HCT116 (cell line): ENCODE measurements at regions not wholly inside any gene's neighbourhood (a gene's known extent, or its start where the extent isn't known, plus 50 kb on each side); places are given as distances from the start of the nearest gene placed in this dataset.

ENCODE experiments used
- ATAC-seq: fragments of 200-7000 bp; cut with Tn5 transposase; 2 replicates; pipeline ENCODE4 v1.9.1; 2020; ENCODE audit warnings: mild to moderate bottlenecking, moderate library complexity
- BruUV-seq: library from RNA; stranded (reverse); fragments of 400-500 nt; replicated peaks from 2 replicates; lab custom pipeline; 2021; lab: Mats Ljungman, UMichigan
- CTCF ChIA-PET: fragments of 300-600 bp; sonication (Branson Sonifier 250); formaldehyde crosslinking; loops from one replicate; lab custom pipeline; 2021; ENCODE audit warnings: antibody characterized with exemption; lab: Charles Lee
- POLR2A ChIA-PET: fragments of 300-600, 350-600 bp; sonication (Branson Sonifier 250); formaldehyde crosslinking; loops from one replicate; lab custom pipeline; 2021; ENCODE audit warnings: antibody characterized with exemption; lab: Charles Lee
- RAD21 ChIA-PET, 2 experiments: fragments of 300-600 bp; sonication (Branson Sonifier 250); formaldehyde crosslinking; loops; one replicate each; lab custom pipeline; 2023; ENCODE audit warnings: low total read pairs in 2 of 2; ENCODE audit not compliant: uncharacterized antibody in 2 of 2, unreplicated experiment in 2 of 2, low non-redundant PET in 1 of 2; lab: Charles Lee
- DNase-seq: peaks from one replicate; pipeline ENCODE4 v3.0.0-alpha.2; 2010; ENCODE audit warnings: low read depth, low spot score
- H2AFZ ChIP-seq: fragments of 200-600 bp; shearing (Covaris generic), sonication (generic); 2 replicates; pipeline ENCODE4 v1.6.1; 2017; ENCODE audit warnings: low read depth, mixed run types, mixed read lengths, antibody characterized with exemption, low read length; ENCODE audit not compliant: poor library complexity, severe bottlenecking
- H3K27ac ChIP-seq: 2 replicates; pipeline ENCODE4 v1.5.1; 2012; ENCODE audit warnings: low read depth, low read length
- H3K27me3 ChIP-seq: fragments of 200-600 bp; sonication (generic); 2 replicates; pipeline ENCODE4 v1.6.1; 2016; ENCODE audit warnings: mixed run types, low read length, mixed read lengths; ENCODE audit not compliant: insufficient read depth
- H3K36me3 ChIP-seq, 2 experiments: fragments of 200-500 bp in 1 of 2; fragments of 200-600 bp in 1 of 2; sonication (Bioruptor generic) in 1 of 2; sonication (generic) in 1 of 2; 2 replicates each; pipeline versions ENCODE4 v1.5.1 to v1.6.1; 2014 to 2016; ENCODE audit warnings: low read length in 2 of 2, inconsistent platforms in 1 of 2, mixed read lengths in 1 of 2, mixed run types in 1 of 2; ENCODE audit not compliant: insufficient read depth in 2 of 2, control insufficient read depth in 1 of 2
- H3K4me1 ChIP-seq, 2 experiments: fragments of 200-600 bp in 1 of 2; sonication (generic) in 1 of 2; 2 replicates each; pipeline versions ENCODE4 v1.5.1 to v1.6.1; 2012 to 2017; ENCODE audit warnings: low read length in 2 of 2, inconsistent platforms in 1 of 2, mild to moderate bottlenecking in 1 of 2, mixed read lengths in 1 of 2, mixed run types in 1 of 2, moderate library complexity in 1 of 2; ENCODE audit not compliant: insufficient read depth in 2 of 2, control insufficient read depth in 1 of 2
- H3K4me2 ChIP-seq: fragments of 200-600 bp; sonication (generic); 2 replicates; pipeline ENCODE4 v1.6.1; 2017; ENCODE audit warnings: mixed run types, low read length, mixed read lengths
- H3K4me3 ChIP-seq, 2 experiments: fragments of 200-600 bp in 1 of 2; sonication (generic) in 1 of 2; replicated peaks in 1 of 2; 2 replicates each; pipeline ENCODE4 v1.5.1; 2011 to 2016; ENCODE audit warnings: low read length in 2 of 2, control low read depth in 1 of 2, low read depth in 1 of 2, mild to moderate bottlenecking in 1 of 2, mixed read lengths in 1 of 2, mixed run types in 1 of 2
- H3K79me2 ChIP-seq: fragments of 200-600 bp; sonication (generic); 2 replicates; pipeline ENCODE4 v1.6.1; 2017; ENCODE audit warnings: mild to moderate bottlenecking, mixed run types, low read length, moderate library complexity, mixed read lengths; ENCODE audit not compliant: insufficient read depth
- H3K9ac ChIP-seq: fragments of 200-600 bp; sonication (generic); 2 replicates; pipeline ENCODE4 v1.6.1; 2016; ENCODE audit warnings: low read length, mixed read lengths
- H3K9me2 ChIP-seq: fragments of 200-600 bp; sonication (generic), shearing (Covaris generic); 2 replicates; pipeline ENCODE4 v1.6.1; 2017; ENCODE audit warnings: mixed run types, mild to moderate bottlenecking, moderate library complexity; ENCODE audit not compliant: insufficient read depth
- H3K9me3 ChIP-seq, 2 experiments: fragments of 200-500 bp in 1 of 2; fragments of 200-600 bp in 1 of 2; sonication (Bioruptor generic) in 1 of 2; sonication (generic) in 1 of 2; 2 replicates each; pipeline ENCODE4 v1.6.1; 2014 to 2017; ENCODE audit warnings: low read length in 2 of 2, mixed read lengths in 2 of 2, inconsistent platforms in 1 of 2, low read depth in 1 of 2, mild to moderate bottlenecking in 1 of 2, mixed run types in 1 of 2, moderate library complexity in 1 of 2; ENCODE audit not compliant: control insufficient read depth in 1 of 2, insufficient read depth in 1 of 2
- H4K20me1 ChIP-seq: fragments of 200-600 bp; sonication (generic), shearing (Covaris generic); 2 replicates; pipeline ENCODE4 v1.6.1; 2017; ENCODE audit warnings: mixed run types, mild to moderate bottlenecking, moderate library complexity; ENCODE audit not compliant: insufficient read depth
- ATF3 ChIP-seq: IDR thresholded peaks from 2 replicates; pipeline ENCODE4 v1.6.1; 2012
- CEBPB ChIP-seq: IDR thresholded peaks from 2 replicates; pipeline ENCODE4 v1.6.1; 2012; ENCODE audit warnings: low read depth
- CTCF ChIP-seq, 3 experiments: fragments of 200-600 bp in 1 of 3; sonication (generic) in 1 of 3; IDR thresholded peaks in 2 of 3; conservative IDR thresholded peaks in 1 of 3; 2 replicates each; pipeline ENCODE4 v1.5.1; 2012 to 2017; ENCODE audit warnings: low read depth in 2 of 3, low read length in 2 of 3, antibody characterized with exemption in 1 of 3, borderline replicate concordance in 1 of 3, control low read depth in 1 of 3, mild to moderate bottlenecking in 1 of 3, mixed read lengths in 1 of 3, mixed run types in 1 of 3, moderate library complexity in 1 of 3; ENCODE audit not compliant: insufficient read depth in 1 of 3
- JUND ChIP-seq: IDR thresholded peaks from 2 replicates; pipeline ENCODE4 v1.6.1; 2012
- POLR2AphosphoS5 ChIP-seq: IDR thresholded peaks from 2 replicates; pipeline ENCODE4 v1.6.1; 2011; ENCODE audit warnings: mild to moderate bottlenecking, low read depth, low read length, moderate library complexity
- RAD21 ChIP-seq: IDR thresholded peaks from 2 replicates; pipeline ENCODE4 v1.6.1; 2012; ENCODE audit warnings: low read depth, mild to moderate bottlenecking
- REST ChIP-seq: IDR thresholded peaks from 2 replicates; pipeline ENCODE4 v1.6.1; 2012; ENCODE audit warnings: low read depth
- SP1 ChIP-seq: IDR thresholded peaks from 2 replicates; pipeline ENCODE4 v1.6.1; 2012; ENCODE audit warnings: low read depth
- SRF ChIP-seq: IDR thresholded peaks from 2 replicates; pipeline ENCODE4 v1.6.1; 2012; ENCODE audit warnings: low read depth
- TCF7L2 ChIP-seq: IDR thresholded peaks from 2 replicates; pipeline ENCODE4 v1.7.0; 2011; ENCODE audit warnings: borderline replicate concordance, inconsistent platforms; ENCODE audit not compliant: insufficient read depth, insufficient read length; ENCODE audit errors: extremely low read depth
- YY1 ChIP-seq: IDR thresholded peaks from 2 replicates; pipeline ENCODE4 v1.6.1; 2011; ENCODE audit warnings: low read length, low read depth, moderate library complexity, mild to moderate bottlenecking; ENCODE audit not compliant: insufficient replicate concordance; ENCODE audit errors: extremely low read depth
- ZBTB33 ChIP-seq: IDR thresholded peaks from 2 replicates; pipeline ENCODE4 v1.6.1; 2011; ENCODE audit warnings: mild to moderate bottlenecking, low read length, moderate library complexity; ENCODE audit not compliant: insufficient replicate concordance; ENCODE audit errors: extremely low read depth
- intact Hi-C: fragments of 100-400 bp; cut with micrococcal nuclease; formaldehyde crosslinking; loops from 2 replicates; pipeline ENCODE4 v1.10.0; 2022

- no TSS peak for BruUV-seq
- Histone ChIP-seq H3K9me3 (no peaks in the 10 kb centered on the region), H3K9ac (no peak overlapping the region), H3K4me3 (no peak overlapping the region), H3K79me2 (no peaks in the 10 kb centered on the region), H3K9me2 (no peaks in the 10 kb centered on the region), H3K36me3 (no peaks in the 10 kb centered on the region), H3K4me1 (no peaks in the 10 kb centered on the region), H2AFZ (no peak overlapping the region), H4K20me1 (no peaks in the 10 kb centered on the region), H3K4me2 (no peak overlapping the region), H3K27me3 (no peaks in the 10 kb centered on the region), H3K27ac (no peak overlapping the region)
- ATAC-seq, result no peak
- ChIA-PET CTCF (no interaction called here), POLR2A (no interaction called here), RAD21 (no interaction called here)
- no peak for TF ChIP-seq JUND
- TF ChIP-seq REST, result no peak
- intact Hi-C loops, result no loop called here
- no peak for DNase-seq
Observed at GRCh38 chr7:41175435-41175834, 527.5 kb downstream of the INHBA start.

GRCh38 chr7:41174521-41174920 is 528.4 kb downstream of the INHBA start:
- ChIA-PET CTCF (no interaction called here), POLR2A (no interaction called here), RAD21 (no interaction called here)
- no peak overlapping the region for H2AFZ ChIP-seq
- no peaks in the 10 kb centered on the region for H3K79me2 ChIP-seq
- no peaks in the 10 kb centered on the region for H3K36me3 ChIP-seq
- DNase-seq, result no peak
- H4K20me1 ChIP-seq, result no peaks in the 10 kb centered on the region
- no TSS peak for BruUV-seq
- no peaks in the 10 kb centered on the region for H3K9me2 ChIP-seq
- ATAC-seq, result no peak
- no peaks in the 10 kb centered on the region for H3K4me1 ChIP-seq
- H3K4me2 ChIP-seq, result no peak overlapping the region
- intact Hi-C loops, result no loop called here
- no peaks in the 10 kb centered on the region for H3K9me3 ChIP-seq
- H3K4me3 ChIP-seq, result no peak overlapping the region
- no peak overlapping the region for H3K27ac ChIP-seq
- H3K27me3 ChIP-seq, result no peaks in the 10 kb centered on the region
- H3K9ac ChIP-seq, result no peak overlapping the region
- TF ChIP-seq POLR2AphosphoS5, result no peak
- TF ChIP-seq ATF3, result no peak
- TF ChIP-seq RAD21, result no peak
- TF ChIP-seq SP1, result no peak
- no peak for TF ChIP-seq ZBTB33
- TF ChIP-seq TCF7L2, result no peak
- TF ChIP-seq JUND, result no peak
- TF ChIP-seq SRF, result no peak
- TF ChIP-seq YY1, result no peak
- no peak for TF ChIP-seq CTCF (IDR thresholded peaks at IDR 0.05 in 2 of 3, conservative IDR thresholded peaks at IDR 0.05 in 1 of 3; ENCODE audit: borderline replicate concordance in 1 of 3, insufficient read depth in 1 of 3, low read depth in 2 of 3, low read length in 2 of 3)
- TF ChIP-seq CEBPB, result no peak
